ENCODE measurements at regions not wholly inside any gene's neighbourhood (a gene's known extent, or its start where the extent isn't known, plus 50 kb on each side); places are given as distances from the start of the nearest gene placed in this dataset.

DNA sequence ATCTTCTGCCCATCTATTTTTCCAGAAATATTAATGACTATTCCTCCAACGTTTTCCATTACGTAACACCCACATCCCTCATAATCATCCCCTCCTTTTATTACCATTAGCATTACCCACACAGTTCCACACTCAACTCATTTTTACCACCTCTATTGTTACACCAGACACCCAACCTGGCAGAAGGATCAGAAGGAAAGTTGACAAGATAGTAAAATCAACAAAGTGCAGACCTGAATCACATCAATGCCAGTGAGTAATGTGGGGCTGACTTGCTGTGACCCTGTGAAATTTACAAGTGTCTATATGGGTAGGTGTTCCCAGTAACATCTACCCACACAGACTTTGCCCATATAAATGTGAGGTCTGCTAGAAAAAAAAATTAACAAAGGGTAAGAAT is 568.2 kb downstream of the MAFB start:
- TF ChIP-seq POLR2A (IDR thresholded peaks at IDR 0.05; ENCODE audit: low read length) (no peak), GATA1 (IDR thresholded peaks at IDR 0.05; ENCODE audit: low read depth, low read length) (no peak)
